ENCODE measurements at regions not wholly inside any gene's neighbourhood (a gene's known extent, or its start where the extent isn't known, plus 50 kb on each side); places are given as distances from the start of the nearest gene placed in this dataset.

GRCh38 chr11:90288212-90288821, 65.5 kb upstream of the CHORDC1 start:
- TF ChIP-seq CTCF (IDR thresholded peaks at IDR 0.05; ENCODE audit: extremely low read depth in 1 of 2, insufficient read depth in 1 of 2, low read depth in 1 of 2, low read length in 2 of 2) = peak in 1 of 2 donors; percentile 32
- no peak for TF ChIP-seq POLR2AphosphoS5 (IDR thresholded peaks at IDR 0.05; ENCODE audit: insufficient read depth, low read depth, low read length)
- no peak for TF ChIP-seq POLR2A (IDR thresholded peaks at IDR 0.05; ENCODE audit: low read depth, low read length)
- no peak for TF ChIP-seq JUN (IDR thresholded peaks at IDR 0.05; ENCODE audit: borderline replicate concordance, insufficient read depth, insufficient read length, low read depth)
- TF ChIP-seq EZH2 (IDR thresholded peaks at IDR 0.05; ENCODE audit: borderline replicate concordance, low read depth, low read length, severe bottlenecking) = no peak
- TF ChIP-seq MAX (IDR thresholded peaks at IDR 0.05; ENCODE audit: insufficient read depth, insufficient read length) = no peak
- TF ChIP-seq FOS (IDR thresholded peaks at IDR 0.05; ENCODE audit: borderline replicate concordance, insufficient read depth, low read length) = no peak
- no peak for TF ChIP-seq GATA2 (IDR thresholded peaks at IDR 0.05; ENCODE audit: insufficient read depth, insufficient read length, low read depth, low read length)

Data from endothelial cell of umbilical vein (primary cell).